HG02852 (cell line): ENCODE measurements at regions not wholly inside any gene's neighbourhood (a gene's known extent, or its start where the extent isn't known, plus 50 kb on each side); places are given as distances from the start of the nearest gene placed in this dataset.

ENCODE experiments used
- ATAC-seq: cut with Tn5 transposase; IDR thresholded peaks from one replicate; pipeline ENCODE4 v1.9.1; 2021; ENCODE audit warnings: mild to moderate bottlenecking, moderate library complexity; ENCODE audit not compliant: unreplicated experiment

GRCh38 chr2:103942199-103942598 lies 911.7 kb upstream of the POU3F3 start:
- no peak for ATAC-seq

DNA sequence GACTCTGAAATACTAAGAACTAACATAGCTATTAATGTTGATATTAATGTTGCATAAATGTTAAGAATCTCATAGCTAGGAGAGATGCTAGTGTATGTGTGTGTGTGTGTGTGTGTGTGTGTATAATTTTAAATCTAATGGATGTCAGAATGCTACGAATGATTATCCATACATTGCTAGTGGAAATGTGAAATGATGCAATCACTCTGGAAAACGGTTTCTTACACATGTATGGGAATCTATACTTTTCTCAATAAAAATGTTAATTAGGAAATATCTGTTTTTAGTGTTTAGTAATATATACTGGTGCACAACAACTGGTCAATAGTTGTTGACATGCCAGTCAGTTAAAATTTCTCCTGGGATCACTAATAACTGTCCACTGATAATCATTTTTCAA lies 908.8 kb upstream of the POU3F3 start:
- no peak for ATAC-seq

DNA sequence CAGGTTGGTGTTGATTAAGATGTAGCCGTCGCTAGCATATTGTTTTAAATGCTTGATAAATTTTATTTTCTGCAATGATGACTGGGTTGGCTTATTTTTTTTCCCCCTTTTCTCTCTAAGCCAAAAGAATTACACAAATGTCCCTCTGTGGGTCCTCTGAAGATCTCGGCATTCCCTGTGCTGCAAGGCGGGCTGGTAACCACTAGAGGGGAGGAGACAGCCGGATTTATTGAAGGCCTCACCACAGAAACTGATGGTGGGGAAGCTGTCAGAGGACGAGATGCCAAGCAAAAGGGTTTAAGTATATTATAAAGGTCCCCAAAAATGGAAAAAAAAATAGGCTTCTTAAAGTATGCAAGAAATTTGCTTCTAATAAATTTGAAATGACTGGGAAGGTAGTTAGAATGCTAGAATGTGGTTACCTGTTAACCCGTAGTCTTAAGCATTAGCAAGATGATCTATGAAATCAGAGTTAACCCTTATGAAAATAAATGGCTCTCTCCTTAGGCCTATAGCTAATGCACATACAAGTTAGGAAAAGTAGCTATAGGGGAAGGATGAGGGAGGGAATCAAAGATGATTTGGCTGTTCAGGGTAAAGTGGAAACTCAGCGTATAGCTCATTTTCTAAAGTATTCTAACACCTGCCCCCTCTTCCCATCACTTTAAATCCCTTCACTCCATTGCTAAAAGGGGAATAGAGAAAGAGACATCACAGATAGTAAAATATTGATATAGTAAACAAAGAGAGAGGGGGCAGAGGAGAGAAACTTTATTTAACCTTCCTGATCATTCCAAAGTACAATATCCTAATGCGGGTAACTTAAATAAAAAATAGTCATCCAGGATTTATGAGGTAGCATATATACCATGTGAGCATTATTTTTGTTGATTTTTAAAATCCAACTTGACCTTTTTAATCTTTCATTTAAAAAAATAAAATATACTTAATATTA lies 894.5 kb upstream of the POU3F3 start:
- no peak for ATAC-seq

DNA sequence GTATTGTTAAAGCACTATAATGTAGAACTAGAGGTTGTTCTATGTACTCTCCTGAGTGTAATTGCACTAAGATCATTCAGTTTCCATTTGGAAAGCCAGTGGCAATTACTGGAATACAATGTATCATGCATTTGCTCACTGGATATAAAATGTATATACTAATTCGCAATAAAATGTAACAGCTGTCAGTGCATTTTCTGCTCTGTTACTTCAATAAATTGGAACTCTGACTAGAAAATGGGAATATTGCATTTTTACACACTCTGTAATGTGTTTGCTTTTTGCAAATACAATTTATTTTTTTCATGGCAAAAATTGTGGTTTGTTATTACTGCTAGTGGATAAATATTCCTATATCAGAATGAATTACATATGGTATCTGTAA lies 893.8 kb upstream of the POU3F3 start:
- no peak for ATAC-seq

DNA sequence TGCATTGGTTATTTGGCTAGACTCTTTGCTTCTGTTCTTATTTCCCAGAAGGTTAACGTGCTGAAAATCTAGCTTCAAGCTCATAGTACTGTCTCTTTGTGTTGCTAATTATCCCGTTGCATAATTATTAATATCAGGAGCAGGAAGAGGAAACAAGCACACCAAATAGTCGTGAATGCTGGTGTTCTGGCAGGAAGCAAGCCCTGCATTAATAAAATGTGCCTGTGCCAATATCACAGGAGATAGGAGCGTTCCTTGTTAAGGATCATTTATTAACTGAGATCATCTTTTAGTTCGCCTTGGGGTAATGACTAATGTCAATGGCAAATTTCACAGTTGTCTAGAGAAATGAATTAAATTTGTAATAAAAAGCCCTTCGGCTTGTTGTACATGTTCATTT lies 893.0 kb upstream of the POU3F3 start:
- no peak for ATAC-seq

DNA sequence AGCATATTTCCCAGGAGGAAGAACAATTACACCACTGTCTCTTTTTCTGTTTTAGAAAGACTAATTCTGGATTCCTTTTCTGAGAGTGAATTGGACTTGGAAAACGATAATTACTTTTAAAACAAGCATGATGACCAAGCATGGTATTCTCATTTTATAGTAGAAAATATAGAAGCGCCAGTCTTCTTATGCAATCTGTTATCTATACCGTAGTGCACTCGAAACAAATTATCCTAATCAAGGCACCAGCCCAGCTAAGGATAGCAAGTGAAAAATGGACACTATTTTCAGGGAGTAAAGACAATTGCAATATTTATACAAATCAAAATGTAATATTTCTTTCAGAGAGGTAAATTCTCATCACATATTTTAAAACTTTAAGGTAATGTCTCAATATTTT lies 892.1 kb upstream of the POU3F3 start:
- no peak for ATAC-seq

GRCh38 chr2:103962670-103963069 lies 891.2 kb upstream of the POU3F3 start:
- no peak for ATAC-seq

GRCh38 chr2:103963146-103963725 lies 890.7 kb upstream of the POU3F3 start:
- no peak for ATAC-seq

- no peak for ATAC-seq
Measured at GRCh38 chr2:103977241-103977640, 876.7 kb upstream of the POU3F3 start.

DNA sequence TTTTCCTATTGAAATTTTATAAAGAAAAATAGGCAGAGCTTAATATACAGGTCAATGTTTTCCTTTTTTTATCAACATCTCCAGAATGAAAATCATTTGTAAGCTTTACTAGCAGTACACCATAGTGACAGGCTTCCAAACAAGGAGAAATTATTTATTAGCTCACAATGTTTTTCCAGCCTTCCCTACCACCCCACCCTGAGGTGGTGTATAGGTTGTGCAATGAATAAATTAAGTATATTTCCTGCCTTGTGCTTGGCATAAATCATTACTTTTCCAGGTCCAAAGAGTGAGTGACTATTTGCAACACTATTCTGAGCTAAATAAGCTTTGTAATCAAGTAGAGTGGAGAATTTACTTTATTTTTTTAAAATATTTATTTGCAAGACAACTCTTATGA lies 876.2 kb upstream of the POU3F3 start:
- no peak for ATAC-seq

DNA sequence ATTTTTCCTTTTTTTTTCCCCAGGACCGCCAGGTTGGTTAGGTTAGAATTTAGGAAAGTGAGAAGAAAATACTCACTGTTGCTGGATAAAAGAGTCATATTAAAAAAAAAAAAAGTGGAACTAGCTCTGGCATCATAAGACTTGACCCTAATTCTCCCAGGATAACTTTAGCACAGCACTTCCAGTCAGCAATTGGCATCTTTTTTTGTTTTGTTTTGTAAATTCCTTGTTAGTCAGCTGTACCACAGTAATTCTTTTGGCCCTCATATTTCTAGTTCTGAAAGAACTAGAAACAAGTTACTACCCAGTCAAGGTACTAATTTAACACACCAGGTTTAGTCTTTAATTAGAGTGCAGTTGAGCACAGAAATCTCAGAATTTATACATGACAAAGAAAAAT lies 873.5 kb upstream of the POU3F3 start:
- no peak for ATAC-seq

DNA sequence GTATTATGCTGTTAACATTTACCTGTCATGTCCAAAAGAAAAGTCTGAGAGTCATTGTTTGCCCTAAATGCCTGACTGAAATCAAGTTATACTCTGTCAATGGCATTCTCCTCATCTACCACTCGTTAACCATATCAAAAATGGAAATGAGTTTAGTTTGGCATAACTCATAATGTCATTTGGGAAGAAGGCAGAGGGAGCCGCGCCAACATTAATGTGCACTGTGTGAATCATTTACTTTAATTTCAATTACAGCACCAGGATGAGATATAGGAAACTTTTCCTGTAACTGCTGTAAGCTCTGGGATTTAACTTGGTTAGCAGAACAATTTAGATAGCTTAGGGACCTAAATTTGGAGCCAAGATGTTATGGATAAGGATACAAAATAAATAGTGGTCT lies 871.2 kb upstream of the POU3F3 start:
- ATAC-seq, result no peak

DNA sequence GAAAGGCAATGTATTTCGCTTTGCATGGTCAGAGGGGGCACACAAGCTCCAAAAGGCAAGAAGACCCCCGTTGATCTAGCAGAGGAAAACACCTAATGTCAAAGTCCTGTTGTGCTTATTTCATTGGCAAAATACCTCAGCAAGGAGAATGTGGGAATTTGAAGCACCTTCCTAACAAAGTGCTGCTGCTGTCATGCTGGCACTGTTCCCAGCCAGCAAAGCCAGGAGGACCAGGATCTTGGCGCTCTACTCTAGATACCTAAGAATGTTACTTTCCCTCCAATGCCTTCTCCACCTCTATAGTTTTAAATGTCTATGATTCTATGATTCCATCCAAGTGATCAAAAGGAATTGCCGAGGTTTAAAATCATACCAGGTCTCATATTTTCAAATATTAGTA lies 867.9 kb upstream of the POU3F3 start:
- no peak for ATAC-seq

DNA sequence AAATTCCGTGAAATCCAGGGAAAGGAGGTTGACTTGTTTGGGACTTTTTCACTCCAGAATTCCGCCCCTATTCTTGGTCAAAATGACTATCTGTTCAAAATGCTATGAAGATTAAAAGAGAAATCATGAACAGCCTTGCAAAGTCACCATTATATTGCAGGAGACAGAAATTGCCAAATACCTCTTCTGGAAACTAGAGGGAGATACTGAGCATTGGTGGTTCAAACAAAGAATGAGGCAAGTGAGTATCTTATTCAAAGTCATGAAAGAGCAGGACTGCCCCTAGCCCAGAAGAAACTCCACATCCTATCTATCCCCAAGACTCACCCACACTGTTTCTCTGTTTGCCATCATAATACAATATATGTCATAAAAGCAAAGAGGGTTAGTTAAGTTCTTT lies 862.3 kb upstream of the POU3F3 start:
- no peak for ATAC-seq

DNA sequence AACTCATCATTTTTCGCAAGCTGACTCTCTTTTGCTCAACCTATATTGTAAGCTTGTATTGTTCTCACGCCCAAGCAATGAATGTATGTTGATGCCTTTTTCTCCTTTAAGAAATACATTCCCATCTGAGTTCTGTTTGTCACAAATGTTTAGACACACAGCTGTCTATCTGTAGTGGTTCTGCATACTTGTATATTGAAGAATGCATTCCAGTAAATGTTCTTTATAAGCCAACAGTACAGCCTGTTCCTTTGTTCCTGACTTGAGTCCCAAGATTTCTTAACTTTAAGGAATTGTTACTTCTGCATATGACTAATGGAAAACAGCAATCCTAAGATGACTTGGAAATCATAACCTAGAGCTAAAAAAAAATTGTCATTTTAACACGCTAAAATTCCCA lies 849.1 kb upstream of the POU3F3 start:
- no peak for ATAC-seq

DNA sequence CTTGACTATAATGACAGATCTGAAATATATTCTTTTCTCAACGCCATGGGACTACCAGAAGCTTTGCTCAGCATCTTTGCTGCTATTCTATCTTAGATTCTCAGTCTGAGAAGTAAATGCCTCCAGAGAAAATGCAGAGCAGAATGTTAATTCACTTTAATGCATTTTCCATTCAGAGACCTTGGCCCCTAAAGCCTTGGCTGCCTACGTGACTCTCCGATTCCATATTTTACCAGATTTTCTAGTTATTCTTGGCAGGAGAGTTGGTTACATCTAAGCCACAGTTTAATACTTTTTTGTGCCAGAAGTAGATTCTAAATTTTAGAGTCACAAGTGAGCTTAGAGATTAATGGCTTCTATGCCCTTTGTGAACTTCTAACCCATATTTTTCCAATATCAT lies 837.1 kb upstream of the POU3F3 start:
- ATAC-seq, result no peak

DNA sequence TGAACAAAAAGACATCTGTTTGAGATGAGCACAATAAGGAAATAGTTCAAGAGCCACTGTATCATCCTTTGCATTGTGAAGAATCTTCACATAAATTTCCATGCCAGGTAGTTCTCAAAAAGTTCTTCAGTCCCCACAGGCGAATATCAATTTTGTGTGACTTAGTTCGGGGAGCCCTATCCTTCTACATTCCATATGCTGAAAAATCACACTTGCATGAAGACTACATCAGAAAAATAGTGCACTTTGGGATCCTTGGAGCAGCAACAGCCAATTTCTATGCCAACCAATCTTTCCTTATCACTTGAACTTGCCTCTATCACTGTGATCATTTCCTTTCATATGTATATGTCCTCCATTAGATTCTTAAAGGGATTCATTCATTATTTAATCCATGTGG lies 830.6 kb upstream of the POU3F3 start:
- no peak for ATAC-seq

- no peak for ATAC-seq
Measured at GRCh38 chr2:104023765-104024164, 830.1 kb upstream of the POU3F3 start.

DNA sequence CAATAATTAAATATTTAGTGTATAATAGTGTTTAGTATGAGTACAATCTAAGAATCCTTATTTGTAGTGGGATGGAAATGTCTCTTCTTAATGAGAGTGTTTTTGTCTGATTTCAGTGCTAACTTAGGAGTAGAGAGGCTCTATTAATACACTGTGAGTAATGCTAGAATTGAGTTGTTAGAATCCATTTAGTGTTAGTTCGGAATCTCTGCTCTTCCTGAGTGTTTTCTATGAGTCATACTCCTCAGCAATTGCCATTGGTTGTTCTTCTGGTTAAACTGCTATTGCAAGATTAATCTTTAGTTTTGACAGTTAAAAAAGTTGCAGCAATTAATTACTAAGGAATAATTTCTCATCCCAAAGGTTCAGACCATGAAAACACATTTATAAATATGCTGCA lies 828.6 kb upstream of the POU3F3 start:
- ATAC-seq, result no peak

DNA sequence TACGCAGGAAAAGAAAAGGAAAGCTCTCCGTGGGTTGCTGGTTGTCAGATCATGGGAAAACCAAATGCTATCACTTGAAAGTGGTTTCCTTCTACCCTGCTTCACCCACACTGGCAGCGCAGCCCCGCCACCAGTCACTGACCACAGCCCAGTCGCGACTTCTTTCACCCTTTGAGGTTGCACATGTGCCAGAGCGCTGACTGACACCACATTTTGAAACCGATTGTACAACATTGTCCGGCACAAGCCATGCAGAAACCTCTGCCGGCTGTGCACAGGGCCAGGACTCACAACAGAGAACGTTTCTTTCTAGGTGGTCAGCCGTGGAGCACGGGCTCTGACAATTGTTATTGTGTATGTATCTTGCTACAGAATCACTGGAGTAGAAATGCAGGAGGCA lies 827.2 kb upstream of the POU3F3 start:
- no peak for ATAC-seq

DNA sequence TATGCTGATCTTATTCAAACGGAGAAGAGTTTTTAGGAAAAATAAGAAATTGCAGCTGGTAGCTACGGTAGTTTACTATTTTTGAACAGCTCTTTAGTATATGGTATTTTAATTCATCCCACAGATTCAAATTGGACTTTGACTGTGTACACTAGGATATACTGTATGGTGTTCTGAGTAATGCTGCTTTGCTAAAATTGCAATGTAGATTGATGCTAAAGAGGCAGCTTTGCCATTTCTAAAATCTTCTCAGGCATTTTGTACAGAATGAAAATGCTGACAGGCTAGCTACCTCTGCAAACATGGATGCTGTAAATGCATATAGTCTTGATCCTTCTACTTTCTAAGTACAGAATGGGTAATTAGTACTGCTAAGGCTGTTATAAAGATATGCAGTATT lies 826.6 kb upstream of the POU3F3 start:
- no peak for ATAC-seq

DNA sequence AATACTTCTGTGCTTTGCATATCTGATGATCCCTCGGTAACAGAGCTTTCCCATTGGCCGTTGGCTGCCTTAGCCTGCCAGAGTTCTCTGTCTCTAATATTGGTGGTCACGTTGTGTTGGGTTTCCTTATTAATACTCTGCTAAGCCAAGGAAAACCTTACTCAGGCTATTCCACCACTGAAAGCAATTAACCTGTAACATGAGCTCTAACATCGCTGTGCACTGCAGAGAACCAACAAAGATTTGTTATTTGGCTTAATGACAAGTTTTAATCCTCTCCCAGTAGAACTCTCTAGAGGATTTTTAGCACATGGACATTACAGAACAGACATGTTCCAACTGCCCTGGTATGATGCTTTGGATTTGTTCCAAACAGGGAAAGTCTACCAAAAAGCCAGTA lies 825.9 kb upstream of the POU3F3 start:
- ATAC-seq, result no peak

- no peak for ATAC-seq
Measured at GRCh38 chr2:104033399-104033798, 820.5 kb upstream of the POU3F3 start.
